ENCODE measurements at regions not wholly inside any gene's neighbourhood (a gene's known extent, or its start where the extent isn't known, plus 50 kb on each side); places are given as distances from the start of the nearest gene placed in this dataset.

- intact Hi-C loops (cut with DNase I): no loop called here
- Histone ChIP-seq H3K27me3 (ENCODE audit: control insufficient read depth, insufficient read depth) (no peaks in the 10 kb centered on the region), H3K27ac (ENCODE audit: low read length) (no peak overlapping the region), H3K4me1 (ENCODE audit: control insufficient read depth, insufficient read depth, low read length) (no peaks in the 10 kb centered on the region), H3K4me3 (ENCODE audit: low read length) (no peak overlapping the region), H3K9me3 (ENCODE audit: control insufficient read depth, low read length) (no peaks in the 10 kb centered on the region)
- WGBS: 42% methylated on average over 1 of the region's 1 CpG
- DNase-seq: no peak
- no peak for ATAC-seq
Measured at GRCh38 chr2:116319001-116319400, 1495.5 kb upstream of the DDX18 start.

DNA sequence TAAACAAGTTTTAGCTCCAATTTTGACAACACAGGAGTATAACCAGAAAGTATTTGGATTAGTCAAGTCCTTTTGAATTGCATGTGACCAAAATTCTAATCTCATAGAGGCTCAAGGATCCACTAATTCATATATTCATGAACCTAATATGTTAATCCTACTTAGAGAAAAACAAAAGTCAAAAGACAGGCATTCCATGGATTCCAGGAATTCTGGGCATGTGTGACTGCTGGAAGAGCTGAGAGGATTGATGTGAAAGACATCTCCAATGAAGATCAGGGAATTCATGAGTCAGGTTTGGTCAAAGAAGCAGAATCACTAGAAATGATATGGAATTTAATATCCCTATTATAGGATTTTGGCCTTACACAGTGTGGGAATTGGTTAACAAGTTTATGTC lies 1494.6 kb upstream of the DDX18 start:
- no peak overlapping the region for H3K4me3 ChIP-seq (ENCODE audit: low read length)
- intact Hi-C loops (cut with DNase I): no loop called here
- DNase-seq (no peak), ATAC-seq (no peak)
- H3K4me1 ChIP-seq (ENCODE audit: control insufficient read depth, insufficient read depth, low read length): no peaks in the 10 kb centered on the region
- H3K27me3 ChIP-seq (ENCODE audit: control insufficient read depth, insufficient read depth): no peaks in the 10 kb centered on the region
- no peak overlapping the region for H3K27ac ChIP-seq (ENCODE audit: low read length)
- no peaks in the 10 kb centered on the region for H3K9me3 ChIP-seq (ENCODE audit: control insufficient read depth, low read length)

DNA sequence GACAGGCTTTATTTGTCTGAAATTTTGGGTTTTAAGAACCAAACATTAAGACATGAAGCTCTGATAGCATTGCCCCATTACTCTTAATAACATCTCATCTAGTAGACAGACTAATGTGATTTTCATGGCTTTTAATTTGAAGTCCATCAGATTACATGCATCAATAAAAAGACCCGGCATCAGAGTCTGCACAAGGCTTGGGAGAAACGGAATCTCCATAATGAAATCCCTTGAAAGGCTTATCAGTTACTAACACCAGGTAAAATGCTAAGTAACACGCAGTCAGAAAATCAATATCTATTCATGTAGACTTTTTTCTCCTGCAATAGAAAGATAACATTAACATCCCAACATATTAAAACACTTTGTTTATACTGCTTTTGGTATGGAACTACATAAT lies 1485.2 kb upstream of the DDX18 start:
- Histone ChIP-seq H3K27ac (ENCODE audit: low read length) (no peak overlapping the region), H3K4me3 (ENCODE audit: low read length) (no peak overlapping the region), H3K4me1 (ENCODE audit: control insufficient read depth, insufficient read depth, low read length) (no peaks in the 10 kb centered on the region), H3K27me3 (ENCODE audit: control insufficient read depth, insufficient read depth) (no peaks in the 10 kb centered on the region), H3K9me3 (ENCODE audit: control insufficient read depth, low read length) (no peaks in the 10 kb centered on the region)
- ATAC-seq (no peak), DNase-seq (no peak)
- intact Hi-C loops (cut with DNase I): no loop called here
- WGBS: 76% methylated on average over 3 of the region's 3 CpGs

- Histone ChIP-seq H3K27ac (ENCODE audit: low read length) (no peak overlapping the region), H3K4me1 (ENCODE audit: control insufficient read depth, insufficient read depth, low read length) (no peaks in the 10 kb centered on the region), H3K27me3 (ENCODE audit: control insufficient read depth, insufficient read depth) (no peaks in the 10 kb centered on the region), H3K9me3 (ENCODE audit: control insufficient read depth, low read length) (no peaks in the 10 kb centered on the region), H3K4me3 (ENCODE audit: low read length) (no peak overlapping the region)
- 79% methylated on average over 2 of the region's 2 CpGs for WGBS
- ATAC-seq: no peak
- DNase-seq: no peak
- intact Hi-C loops (cut with DNase I): no loop called here
Measured at GRCh38 chr2:116340690-116341089, 1473.8 kb upstream of the DDX18 start.

GRCh38 chr2:116366212-116366611 lies 1448.3 kb upstream of the DDX18 start:
- no peak for DNase-seq
- H3K27ac ChIP-seq (ENCODE audit: low read length): no peak overlapping the region
- no peaks in the 10 kb centered on the region for H3K27me3 ChIP-seq (ENCODE audit: control insufficient read depth, insufficient read depth)
- ATAC-seq: no peak
- H3K9me3 ChIP-seq (ENCODE audit: control insufficient read depth, low read length): no peaks in the 10 kb centered on the region
- no peak overlapping the region for H3K4me3 ChIP-seq (ENCODE audit: low read length)
- no peaks in the 10 kb centered on the region for H3K4me1 ChIP-seq (ENCODE audit: control insufficient read depth, insufficient read depth, low read length)
- 65% methylated on average over 6 of the region's 6 CpGs for WGBS
- intact Hi-C loops (cut with DNase I): no loop called here

DNA sequence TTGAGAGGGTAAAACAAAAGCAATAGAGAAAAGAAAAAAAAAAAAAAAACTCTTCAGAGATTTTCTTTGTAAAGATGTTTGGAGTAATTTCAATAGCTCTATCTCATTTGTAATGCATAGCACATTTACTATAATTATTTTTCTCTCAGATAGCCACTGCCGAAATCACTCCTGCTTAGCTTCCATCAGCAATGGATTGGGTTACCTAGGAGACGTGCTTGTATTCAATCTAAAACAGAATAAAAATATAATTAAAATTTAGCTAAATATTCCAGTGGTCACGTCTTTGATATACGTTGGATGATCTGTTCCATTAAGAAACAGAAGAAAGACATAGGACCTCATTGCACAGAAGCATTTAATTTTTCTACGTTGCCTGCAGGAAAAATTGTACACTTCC lies 1435.7 kb upstream of the DDX18 start:
- Histone ChIP-seq H3K27me3 (ENCODE audit: control insufficient read depth, insufficient read depth) (no peaks in the 10 kb centered on the region), H3K4me3 (ENCODE audit: low read length) (no peak overlapping the region), H3K27ac (ENCODE audit: low read length) (no peak overlapping the region), H3K4me1 (ENCODE audit: control insufficient read depth, insufficient read depth, low read length) (no peaks in the 10 kb centered on the region), H3K9me3 (ENCODE audit: control insufficient read depth, low read length) (no peaks in the 10 kb centered on the region)
- no peak for DNase-seq
- no peak for ATAC-seq
- 83% methylated on average over 5 of the region's 5 CpGs for WGBS
- intact Hi-C loops (cut with DNase I): no loop called here

DNA sequence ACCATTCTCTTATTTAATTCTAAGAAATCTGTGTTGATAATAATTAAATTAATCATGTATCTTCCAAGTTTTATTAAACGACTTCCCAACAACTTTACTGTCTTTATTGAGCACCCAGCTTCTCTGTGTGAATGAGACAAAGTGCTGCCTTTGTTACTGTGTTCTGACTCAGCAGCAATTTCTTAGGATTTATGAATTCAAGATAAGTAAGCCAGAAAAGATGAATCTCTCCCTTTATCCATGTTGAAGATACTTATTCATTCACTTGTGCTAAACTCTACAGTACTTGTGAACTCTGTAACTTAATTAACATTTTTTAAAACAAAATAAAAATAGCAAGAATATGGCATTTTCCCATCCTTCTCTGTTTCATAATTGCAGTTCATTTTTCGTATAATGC lies 1403.3 kb upstream of the DDX18 start:
- Histone ChIP-seq H3K4me3 (ENCODE audit: low read length) (no peak overlapping the region), H3K27me3 (ENCODE audit: control insufficient read depth, insufficient read depth) (no peaks in the 10 kb centered on the region), H3K4me1 (ENCODE audit: control insufficient read depth, insufficient read depth, low read length) (no peaks in the 10 kb centered on the region), H3K27ac (ENCODE audit: low read length) (no peak overlapping the region), H3K9me3 (ENCODE audit: control insufficient read depth, low read length) (no peaks in the 10 kb centered on the region)
- intact Hi-C loops (cut with DNase I): no loop called here
- no peak for DNase-seq
- no peak for ATAC-seq
- WGBS: 50% methylated on average over 2 of the region's 2 CpGs

- no peak for ATAC-seq
- H3K9me3 ChIP-seq (ENCODE audit: control insufficient read depth, low read length): no peaks in the 10 kb centered on the region
- H3K27me3 ChIP-seq (ENCODE audit: control insufficient read depth, insufficient read depth): no peaks in the 10 kb centered on the region
- no peak overlapping the region for H3K27ac ChIP-seq (ENCODE audit: low read length)
- H3K4me3 ChIP-seq (ENCODE audit: low read length): no peak overlapping the region
- WGBS: 83% methylated on average over 5 of the region's 5 CpGs
- H3K4me1 ChIP-seq (ENCODE audit: control insufficient read depth, insufficient read depth, low read length): no peaks in the 10 kb centered on the region
- intact Hi-C loops (cut with DNase I): no loop called here
- DNase-seq: no peak
Measured at GRCh38 chr2:116413659-116414058, 1400.8 kb upstream of the DDX18 start.

- no peak overlapping the region for H3K4me3 ChIP-seq (ENCODE audit: low read length)
Measured at GRCh38 chr2:116416731-116417377, 1397.6 kb upstream of the DDX18 start.

GRCh38 chr2:116435648-116436047 lies 1378.8 kb upstream of the DDX18 start:
- ATAC-seq (no peak), DNase-seq (no peak)
- Histone ChIP-seq H3K9me3 (ENCODE audit: control insufficient read depth, low read length) (no peaks in the 10 kb centered on the region), H3K27ac (ENCODE audit: low read length) (no peak overlapping the region), H3K27me3 (ENCODE audit: control insufficient read depth, insufficient read depth) (no peaks in the 10 kb centered on the region), H3K4me1 (ENCODE audit: control insufficient read depth, insufficient read depth, low read length) (no peaks in the 10 kb centered on the region), H3K4me3 (ENCODE audit: low read length) (no peak overlapping the region)
- intact Hi-C loops (cut with DNase I): no loop called here
- 48% methylated on average over 4 of the region's 4 CpGs for WGBS

More at GRCh38 chr2:116416731-116417377, 1397.6 kb upstream of the DDX18 start:
- H3K27me3 ChIP-seq (ENCODE audit: control insufficient read depth, insufficient read depth): no peaks in the 10 kb centered on the region
- H3K4me1 ChIP-seq (ENCODE audit: control insufficient read depth, insufficient read depth, low read length): no peaks in the 10 kb centered on the region
- WGBS: 49% methylated on average over 3 of the region's 3 CpGs
- ATAC-seq (no peak), DNase-seq (no peak)
- no peaks in the 10 kb centered on the region for H3K9me3 ChIP-seq (ENCODE audit: control insufficient read depth, low read length)
- no peak overlapping the region for H3K27ac ChIP-seq (ENCODE audit: low read length)
- intact Hi-C loops (cut with DNase I): no loop called here

- Histone ChIP-seq H3K4me1 (ENCODE audit: control insufficient read depth, insufficient read depth, low read length) (no peaks in the 10 kb centered on the region), H3K4me3 (ENCODE audit: low read length) (no peak overlapping the region), H3K27me3 (ENCODE audit: control insufficient read depth, insufficient read depth) (no peaks in the 10 kb centered on the region), H3K27ac (ENCODE audit: low read length) (no peak overlapping the region), H3K9me3 (ENCODE audit: control insufficient read depth, low read length) (no peaks in the 10 kb centered on the region)
- ATAC-seq (no peak), DNase-seq (no peak)
- intact Hi-C loops (cut with DNase I): no loop called here
- 52% methylated on average over 5 of the region's 5 CpGs for WGBS
Measured at GRCh38 chr2:116440104-116440653, 1374.3 kb upstream of the DDX18 start.

- 76% methylated on average over 3 of the region's 3 CpGs for WGBS
Measured at GRCh38 chr2:116442418-116442817, 1372.1 kb upstream of the DDX18 start.

More at GRCh38 chr2:116442418-116442817, 1372.1 kb upstream of the DDX18 start:
- ATAC-seq: no peak
- no peaks in the 10 kb centered on the region for H3K27me3 ChIP-seq (ENCODE audit: control insufficient read depth, insufficient read depth)
- intact Hi-C loops (cut with DNase I): no loop called here
- no peak overlapping the region for H3K27ac ChIP-seq (ENCODE audit: low read length)
- H3K4me3 ChIP-seq (ENCODE audit: low read length): no peak overlapping the region
- no peaks in the 10 kb centered on the region for H3K4me1 ChIP-seq (ENCODE audit: control insufficient read depth, insufficient read depth, low read length)
- no peak for DNase-seq
- H3K9me3 ChIP-seq (ENCODE audit: control insufficient read depth, low read length): no peaks in the 10 kb centered on the region
